ENCODE measurements at regions not wholly inside any gene's neighbourhood (a gene's known extent, or its start where the extent isn't known, plus 50 kb on each side); places are given as distances from the start of the nearest gene placed in this dataset.

DNA sequence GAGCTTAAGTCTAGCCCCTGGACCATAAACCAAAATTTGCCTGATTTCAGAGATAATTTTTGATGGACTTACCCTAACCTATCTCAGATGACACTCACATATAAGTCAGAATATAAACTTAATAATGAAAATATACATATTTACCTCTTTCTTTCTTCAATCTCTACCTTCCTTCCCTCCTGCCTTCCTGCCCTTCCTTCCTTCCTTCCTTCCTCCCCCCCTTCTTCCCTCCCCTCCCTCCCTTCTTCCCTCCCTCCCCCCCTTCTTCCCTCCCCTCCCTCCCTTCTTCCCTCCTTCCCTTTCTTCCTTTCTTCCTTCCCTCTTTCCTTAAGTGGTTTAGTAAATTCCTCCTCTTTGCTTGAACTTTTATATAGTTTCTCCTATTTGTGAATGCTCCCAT is 88.7 kb downstream of the EDNRB start:
- H3K36me3 ChIP-seq (ENCODE audit: low read depth, missing control alignments) = no peaks in the 10 kb centered on the region
- H3K4me3 ChIP-seq = no peak overlapping the region
- TF ChIP-seq, protein P1, sequence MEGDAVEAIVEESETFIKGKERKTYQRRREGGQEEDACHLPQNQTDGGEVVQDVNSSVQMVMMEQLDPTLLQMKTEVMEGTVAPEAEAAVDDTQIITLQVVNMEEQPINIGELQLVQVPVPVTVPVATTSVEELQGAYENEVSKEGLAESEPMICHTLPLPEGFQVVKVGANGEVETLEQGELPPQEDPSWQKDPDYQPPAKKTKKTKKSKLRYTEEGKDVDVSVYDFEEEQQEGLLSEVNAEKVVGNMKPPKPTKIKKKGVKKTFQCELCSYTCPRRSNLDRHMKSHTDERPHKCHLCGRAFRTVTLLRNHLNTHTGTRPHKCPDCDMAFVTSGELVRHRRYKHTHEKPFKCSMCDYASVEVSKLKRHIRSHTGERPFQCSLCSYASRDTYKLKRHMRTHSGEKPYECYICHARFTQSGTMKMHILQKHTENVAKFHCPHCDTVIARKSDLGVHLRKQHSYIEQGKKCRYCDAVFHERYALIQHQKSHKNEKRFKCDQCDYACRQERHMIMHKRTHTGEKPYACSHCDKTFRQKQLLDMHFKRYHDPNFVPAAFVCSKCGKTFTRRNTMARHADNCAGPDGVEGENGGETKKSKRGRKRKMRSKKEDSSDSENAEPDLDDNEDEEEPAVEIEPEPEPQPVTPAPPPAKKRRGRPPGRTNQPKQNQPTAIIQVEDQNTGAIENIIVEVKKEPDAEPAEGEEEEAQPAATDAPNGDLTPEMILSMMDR (IDR thresholded peaks at IDR 0.05) = no peak
- TF ChIP-seq POLR2A (IDR thresholded peaks at IDR 0.05) = no peak
- H3K27ac ChIP-seq = no peak overlapping the region
- H3K4me1 ChIP-seq = no peaks in the 10 kb centered on the region
- no peaks in the 10 kb centered on the region for H3K27me3 ChIP-seq
- intact Hi-C loops (cut with DNase I; ENCODE audit: low total_unique reads) = no loop called here
- no peak for DNase-seq
- no peaks in the 10 kb centered on the region for H3K9me3 ChIP-seq

DNA sequence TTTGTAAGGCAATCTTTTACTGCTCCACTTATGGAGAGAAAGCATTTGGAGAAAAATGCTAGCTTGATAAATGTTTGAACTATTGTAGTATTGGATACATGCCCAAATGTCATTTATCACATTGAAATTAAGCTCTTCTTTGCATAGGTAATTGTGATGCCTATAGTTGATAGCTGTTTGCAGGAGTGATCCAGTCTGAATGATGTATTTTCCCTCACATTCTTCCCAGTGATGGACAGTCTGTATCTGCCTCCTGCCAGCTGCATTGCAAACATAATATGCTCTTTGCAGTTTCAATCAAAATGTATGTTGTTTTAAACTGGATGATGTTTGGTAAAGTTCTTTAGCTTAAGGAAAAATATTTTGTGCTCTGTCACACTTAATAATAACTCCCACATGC is 89.8 kb downstream of the EDNRB start:
- H3K9me3 ChIP-seq = no peaks in the 10 kb centered on the region
- H3K4me1 ChIP-seq = no peaks in the 10 kb centered on the region
- no peaks in the 10 kb centered on the region for H3K27me3 ChIP-seq
- H3K36me3 ChIP-seq (ENCODE audit: low read depth, missing control alignments) = no peaks in the 10 kb centered on the region
- TF ChIP-seq, protein P1 (IDR thresholded peaks at IDR 0.05) = no peak
- TF ChIP-seq POLR2A (IDR thresholded peaks at IDR 0.05) = no peak
- no peak overlapping the region for H3K4me3 ChIP-seq
- DNase-seq = no peak
- intact Hi-C loops (cut with DNase I; ENCODE audit: low total_unique reads) = no loop called here
- no peak overlapping the region for H3K27ac ChIP-seq

DNA sequence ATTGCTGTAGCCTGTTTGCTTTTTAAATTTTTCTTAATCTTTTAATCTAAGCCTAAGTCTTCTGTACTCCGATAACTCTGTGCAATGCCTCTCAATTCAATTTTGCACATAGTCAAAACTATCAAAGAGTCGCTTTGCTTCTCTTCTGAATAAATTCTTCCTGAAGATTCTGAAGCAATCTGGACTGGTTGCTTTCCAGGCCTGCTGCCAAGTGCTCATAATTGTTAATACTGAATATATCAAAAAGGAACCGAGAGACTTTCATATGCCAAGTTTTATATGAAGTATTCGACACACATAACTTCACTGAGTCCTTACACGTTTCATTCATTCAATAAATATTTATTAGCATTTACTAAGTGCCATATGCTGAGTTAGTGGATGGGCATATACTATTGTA is 91.3 kb downstream of the EDNRB start:
- DNase-seq = peak; percentile 25
- WGBS, 2 donors = 70 to 80% methylated on average over 5 of the region's 5 CpGs
- intact Hi-C loops (cut with DNase I; ENCODE audit: low total_unique reads) = no loop called here

DNA sequence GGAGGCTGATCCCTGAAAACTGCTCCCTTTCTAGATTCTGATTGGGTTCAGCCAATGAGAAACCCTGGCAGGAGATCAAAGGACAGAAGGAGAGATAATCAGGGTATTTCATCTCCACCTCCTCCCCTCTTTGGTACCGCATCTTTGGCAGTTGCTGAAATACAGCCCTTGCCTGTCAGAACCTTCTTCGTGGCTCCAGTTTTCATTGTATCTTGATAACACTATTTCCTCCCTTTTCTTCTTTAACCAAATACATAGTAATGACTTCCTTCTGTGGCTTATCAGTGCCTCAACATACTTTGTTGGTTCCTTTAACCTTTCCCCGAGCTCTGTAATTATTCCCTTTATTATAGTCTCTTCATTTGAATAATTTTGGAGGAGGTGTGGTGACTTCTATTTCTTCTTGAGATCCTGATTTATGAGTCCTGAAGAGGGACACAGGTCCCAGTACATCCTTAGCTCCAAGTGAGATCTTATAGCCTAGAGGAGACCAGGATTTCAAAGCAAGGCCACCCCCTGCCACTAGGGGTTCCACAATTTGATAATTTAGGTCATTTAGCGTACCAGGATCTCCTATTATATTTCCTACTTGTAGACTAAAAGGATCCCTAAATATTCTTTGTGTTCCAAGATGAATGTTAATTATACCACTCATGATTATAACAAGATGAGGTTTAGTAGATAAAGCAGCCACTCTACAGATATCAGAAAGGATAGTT is 98.0 kb downstream of the EDNRB start:
- WGBS, 2 donors = 73 to 75% methylated on average over 4 of the region's 4 CpGs
- Histone ChIP-seq H3K4me1 (no peaks in the 10 kb centered on the region), H3K27me3 (no peaks in the 10 kb centered on the region), H3K4me3 (no peak overlapping the region), H3K27ac (no peak overlapping the region), H3K36me3 (ENCODE audit: low read depth, missing control alignments) (no peaks in the 10 kb centered on the region), H3K9me3 (no peaks in the 10 kb centered on the region)
- intact Hi-C loops (cut with DNase I; ENCODE audit: low total_unique reads) = no loop called here
- TF ChIP-seq, protein P1 (IDR thresholded peaks at IDR 0.05) = no peak
- TF ChIP-seq POLR2A (IDR thresholded peaks at IDR 0.05) = no peak
- DNase-seq = no peak

More for the DNA sequence above, 91.3 kb downstream of the EDNRB start:
- no peak overlapping the region for H3K4me3 ChIP-seq
- H3K36me3 ChIP-seq (ENCODE audit: low read depth, missing control alignments) = no peaks in the 10 kb centered on the region
- no peaks in the 10 kb centered on the region for H3K4me1 ChIP-seq
- H3K27me3 ChIP-seq = no peaks in the 10 kb centered on the region
- H3K27ac ChIP-seq = no peak overlapping the region
- no peaks in the 10 kb centered on the region for H3K9me3 ChIP-seq
- no peak for TF ChIP-seq POLR2A (IDR thresholded peaks at IDR 0.05)
- TF ChIP-seq, protein P1 (IDR thresholded peaks at IDR 0.05) = no peak

DNA sequence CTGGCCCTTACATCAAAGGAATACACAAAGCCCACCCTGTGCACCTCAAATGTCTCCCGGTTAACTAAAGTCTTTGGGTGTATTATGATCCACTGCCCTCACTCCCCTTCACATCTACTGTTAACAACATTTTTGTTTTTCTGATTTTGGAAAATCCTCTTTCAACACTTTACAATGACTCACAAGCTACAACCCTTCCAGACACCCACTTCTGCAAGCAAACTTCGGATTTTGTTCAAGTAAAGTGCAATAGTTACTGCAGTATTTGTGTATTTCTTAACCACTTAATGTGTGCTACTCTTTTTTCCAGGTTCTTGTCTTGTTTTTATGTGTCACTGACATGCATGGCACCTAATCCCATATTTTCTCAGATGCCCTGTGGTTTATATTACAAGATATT is 101.1 kb downstream of the EDNRB start:
- no peak for TF ChIP-seq POLR2A (IDR thresholded peaks at IDR 0.05)
- TF ChIP-seq, protein P1 (IDR thresholded peaks at IDR 0.05) = no peak
- intact Hi-C loops (cut with DNase I; ENCODE audit: low total_unique reads) = no loop called here
- Histone ChIP-seq H3K27me3 (no peaks in the 10 kb centered on the region), H3K9me3 (no peaks in the 10 kb centered on the region), H3K36me3 (ENCODE audit: low read depth, missing control alignments) (no peaks in the 10 kb centered on the region), H3K4me3 (no peak overlapping the region), H3K27ac (no peak overlapping the region), H3K4me1 (no peaks in the 10 kb centered on the region)
- DNase-seq = no peak
- WGBS, 2 donors = 78 to 88% methylated on average over 2 of the region's 2 CpGs

Data from testis (tissue), 2 donors.